Natural killer cell (primary cell): ENCODE measurements at regions not wholly inside any gene's neighbourhood (a gene's known extent, or its start where the extent isn't known, plus 50 kb on each side); places are given as distances from the start of the nearest gene placed in this dataset.

Source experiments
- ATAC-seq, 3 donors: fragments of 150-1000 bp in 2 of 3; fragments of 200-7000 bp in 1 of 3; cut with Tn5 transposase; 1 replicate in 1 of 3; 2 replicates in 2 of 3; pipeline ENCODE4 v1.10.0; 2021; ENCODE audit warnings: mild to moderate bottlenecking in 2 of 3, moderate library complexity in 2 of 3
- DNase-seq, 2 donors: peaks; one replicate each; pipeline versions ENCODE4 v3.0.0 to v3.0.0-alpha.2; 2013 to 2021; ENCODE audit warnings: mixed read lengths in 1 of 2
- H3K27ac ChIP-seq: one replicate; pipeline ENCODE4 v1.5.1; 2013; ENCODE audit warnings: mild to moderate bottlenecking, low read length
- H3K27me3 ChIP-seq: one replicate; pipeline ENCODE4 v1.6.1; 2013; ENCODE audit warnings: low read length; ENCODE audit not compliant: control insufficient read depth, insufficient read depth
- H3K36me3 ChIP-seq: one replicate; pipeline ENCODE4 v1.6.1; 2013; ENCODE audit warnings: low read length; ENCODE audit not compliant: control insufficient read depth, insufficient read depth
- H3K4me1 ChIP-seq: one replicate; pipeline ENCODE4 v1.6.1; 2013; ENCODE audit warnings: low read length; ENCODE audit not compliant: control insufficient read depth, insufficient read depth
- H3K4me3 ChIP-seq: one replicate; pipeline ENCODE4 v1.5.1; 2013; ENCODE audit warnings: low read length
- H3K9me3 ChIP-seq: one replicate; pipeline ENCODE4 v1.6.1; 2013; ENCODE audit warnings: low read length; ENCODE audit not compliant: control insufficient read depth, insufficient read depth
- H3K27ac Mint-ChIP-seq, 2 donors: one replicate each; pipeline ENCODE4 v1.8.0; 2022; ENCODE audit warnings: mild to moderate bottlenecking in 2 of 2, mixed read lengths in 2 of 2, moderate library complexity in 1 of 2
- H3K27me3 Mint-ChIP-seq, 2 donors: one replicate each; pipeline ENCODE4 v1.8.0; 2022; ENCODE audit warnings: low read depth in 2 of 2, mixed read lengths in 2 of 2
- H3K36me3 Mint-ChIP-seq: one replicate; pipeline ENCODE4 v1.8.0; 2022; ENCODE audit warnings: mixed read lengths
- H3K4me1 Mint-ChIP-seq, 2 donors: one replicate each; pipeline ENCODE4 v1.8.0; 2022; ENCODE audit warnings: mixed read lengths in 2 of 2
- H3K4me3 Mint-ChIP-seq: one replicate; pipeline ENCODE4 v1.8.0; 2022; ENCODE audit warnings: mild to moderate bottlenecking, moderate library complexity, mixed read lengths
- H3K9me3 Mint-ChIP-seq, 2 donors: one replicate each; pipeline ENCODE4 v1.8.0; 2022; ENCODE audit warnings: mixed read lengths in 2 of 2
- CTCF ChIP-seq: fragments of 200-600 bp; IDR thresholded peaks from one replicate; pipeline ENCODE4 v1.8.0; 2022; ENCODE audit warnings: antibody characterized with exemption
- whole genome bisulfite sequencing: methylation state at CpG from one replicate; pipeline ENCODE4 v1.1.7; 2013; ENCODE audit warnings: missing lambda C conversion rate; ENCODE audit not compliant: insufficient coverage; 5-methylcytosine and 5-hydroxymethylcytosine counted together
- intact Hi-C: fragments of 100-400 bp; cut with micrococcal nuclease; formaldehyde crosslinking; loops from one replicate; pipeline ENCODE4 v1.14.2; 2022

GRCh38 chr5:86894056-86894455, 276.3 kb downstream of the COX7C start:
- H3K27ac Mint-ChIP-seq: no peak overlapping the region
- ATAC-seq (no peak), DNase-seq (no peak)
- intact Hi-C loops: no loop called here
- Histone ChIP-seq H3K27ac (no peak overlapping the region), H3K9me3 (no peaks in the 10 kb centered on the region), H3K36me3 (no peaks in the 10 kb centered on the region), H3K4me1 (no peaks in the 10 kb centered on the region), H3K4me3 (no peak overlapping the region), H3K27me3 (no peaks in the 10 kb centered on the region)
- no peaks in the 10 kb centered on the region for H3K36me3 Mint-ChIP-seq
- H3K9me3 Mint-ChIP-seq: no peaks in the 10 kb centered on the region
- H3K4me3 Mint-ChIP-seq: no peak overlapping the region
- H3K4me1 Mint-ChIP-seq: no peaks in the 10 kb centered on the region
- no peak for TF ChIP-seq CTCF
- no peaks in the 10 kb centered on the region for H3K27me3 Mint-ChIP-seq

DNA sequence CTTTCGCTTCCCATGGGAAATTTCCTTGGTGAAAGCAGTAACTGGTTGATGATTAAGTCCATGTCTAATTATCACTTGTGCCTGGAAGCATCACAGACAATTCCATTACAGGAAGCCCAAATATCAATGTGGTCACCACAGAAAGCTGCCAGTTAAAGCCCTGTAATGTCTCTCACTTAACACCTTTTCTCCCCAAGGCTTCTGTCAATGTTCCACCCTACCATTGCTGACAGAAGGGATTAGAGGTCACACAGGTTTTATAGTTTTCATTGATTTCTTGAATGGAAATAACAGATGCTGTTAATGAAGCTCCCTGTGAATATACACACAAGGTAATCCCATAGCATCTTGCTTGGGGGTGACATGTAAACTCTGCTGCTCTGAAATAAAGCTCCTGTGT, 279.2 kb downstream of the COX7C start:
- no peak for ATAC-seq

DNA sequence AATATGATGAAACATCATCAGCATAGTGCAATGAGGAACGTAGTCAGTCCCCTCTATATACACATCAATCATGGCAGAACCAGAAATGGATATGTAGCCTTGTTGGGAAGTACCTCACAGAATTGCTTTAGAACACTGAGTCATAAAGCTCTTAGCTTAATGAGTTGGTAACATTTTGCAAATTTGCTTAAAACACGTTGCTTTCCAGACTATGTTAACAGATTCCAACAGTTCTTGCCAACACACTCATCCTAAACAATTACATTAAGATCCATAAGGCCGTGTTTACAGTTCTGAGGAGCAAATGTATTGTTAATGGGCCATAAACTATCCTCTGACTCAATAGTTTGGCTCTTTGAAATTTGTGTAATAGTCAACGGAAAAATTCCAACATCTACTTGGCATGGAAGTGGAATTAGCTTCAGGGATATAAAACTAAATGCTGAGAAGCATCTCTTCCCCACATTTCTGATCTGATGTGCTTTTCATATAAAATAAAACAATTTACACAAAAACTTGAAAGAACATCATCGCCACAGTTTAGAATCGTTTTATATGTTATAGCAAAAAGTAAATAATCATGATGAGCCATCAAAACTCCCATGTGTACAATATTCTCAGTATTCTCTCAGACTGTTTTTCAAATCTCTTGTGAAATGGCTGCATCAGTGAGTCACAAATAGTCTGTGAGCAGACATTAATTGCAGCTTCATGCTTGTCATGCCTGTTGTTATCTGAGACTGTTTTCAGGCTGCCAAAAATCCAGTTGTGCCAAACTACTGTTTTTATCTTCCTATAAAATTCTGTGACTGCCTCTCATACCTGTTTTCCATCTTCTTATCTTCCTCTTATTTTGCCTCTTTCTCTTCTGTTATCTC, 291.9 kb downstream of the COX7C start:
- H3K4me3 ChIP-seq: no peak overlapping the region
- H3K27me3 Mint-ChIP-seq: peaks cover 0 to 8% of the 10 kb centered on the region in 2 donors
- H3K4me3 Mint-ChIP-seq: no peak overlapping the region
- H3K9me3 Mint-ChIP-seq: no peaks in the 10 kb centered on the region
- DNase-seq: no peak
- no peaks in the 10 kb centered on the region for H3K36me3 ChIP-seq
- no CpG with 5 or more reads among the region's 6 CpGs for WGBS
- H3K4me1 ChIP-seq: no peaks in the 10 kb centered on the region
- no peak overlapping the region for H3K27ac Mint-ChIP-seq
- H3K27ac ChIP-seq: no peak overlapping the region
- no peak for TF ChIP-seq CTCF
- intact Hi-C loops: no loop called here
- no peaks in the 10 kb centered on the region for H3K36me3 Mint-ChIP-seq
- no peak for ATAC-seq
- H3K27me3 ChIP-seq: no peaks in the 10 kb centered on the region
- no peaks in the 10 kb centered on the region for H3K9me3 ChIP-seq
- no peaks in the 10 kb centered on the region for H3K4me1 Mint-ChIP-seq

More for the DNA sequence above, 279.2 kb downstream of the COX7C start:
- no peak for DNase-seq
- Mint-ChIP-seq H3K9me3 (no peaks in the 10 kb centered on the region), H3K4me3 (no peak overlapping the region), H3K36me3 (no peaks in the 10 kb centered on the region), H3K27me3 (peaks cover 5 to 14% of the 10 kb centered on the region in 2 donors), H3K27ac (no peak overlapping the region), H3K4me1 (no peaks in the 10 kb centered on the region)
- no peak overlapping the region for H3K27ac ChIP-seq
- H3K27me3 ChIP-seq: no peaks in the 10 kb centered on the region
- 92% methylated on average over 1 of the region's 1 CpG for WGBS
- no peaks in the 10 kb centered on the region for H3K9me3 ChIP-seq
- H3K4me1 ChIP-seq: no peaks in the 10 kb centered on the region
- H3K36me3 ChIP-seq: no peaks in the 10 kb centered on the region
- no peak for TF ChIP-seq CTCF
- intact Hi-C loops: no loop called here
- no peak overlapping the region for H3K4me3 ChIP-seq

- Histone ChIP-seq H3K4me1 (no peaks in the 10 kb centered on the region), H3K36me3 (no peaks in the 10 kb centered on the region), H3K9me3 (no peaks in the 10 kb centered on the region), H3K27me3 (no peaks in the 10 kb centered on the region), H3K4me3 (no peak overlapping the region), H3K27ac (no peak overlapping the region)
- Mint-ChIP-seq H3K27me3 (no peaks in the 10 kb centered on the region), H3K4me3 (no peak overlapping the region), H3K9me3 (no peaks in the 10 kb centered on the region), H3K4me1 (no peaks in the 10 kb centered on the region), H3K27ac (no peak overlapping the region), H3K36me3 (no peaks in the 10 kb centered on the region)
- intact Hi-C loops: no loop called here
- peak in 1 of 2 donors; percentile 4 for DNase-seq
- TF ChIP-seq CTCF: no peak
- no peak for ATAC-seq
- 39% methylated on average over 2 of the region's 2 CpGs for WGBS
Measured at GRCh38 chr5:86917117-86917579, 299.4 kb downstream of the COX7C start.
